D721Med (cell line): ENCODE measurements at regions not wholly inside any gene's neighbourhood (a gene's known extent, or its start where the extent isn't known, plus 50 kb on each side); places are given as distances from the start of the nearest gene placed in this dataset.
A peak's percentile ranks its signal among the peaks of the same experiment; 100 is the strongest.
"Not testable (repeated sequence)": the region's sequence is repeated elsewhere in the genome, so short reads cannot be mapped to it uniquely, and the experiment has no call there.

Experiments used
- DNase-seq: peaks from one replicate; pipeline ENCODE4 v3.0.0; 2011; ENCODE audit warnings: low spot score; ENCODE audit not compliant: insufficient read length
- FAIRE-seq: peaks from 2 replicates; lab custom pipeline; 2011; peaks lifted over from hg19 to GRCh38; lab: Jason Lieb, UNC
- CTCF ChIP-seq: IDR thresholded peaks from 2 replicates; pipeline ENCODE4 v1.5.1; 2012; ENCODE audit warnings: mild to moderate bottlenecking, control low read depth; ENCODE audit not compliant: insufficient read depth; ENCODE audit errors: missing control alignments

- no peak for DNase-seq
- no peak for FAIRE-seq
- no peak for TF ChIP-seq CTCF
Measured at GRCh38 chr4:155444721-155445120, 68.0 kb upstream of the MAP9 start.

- DNase-seq (no peak), FAIRE-seq (peak; percentile 58)
- TF ChIP-seq CTCF, result peak; percentile 95
Measured at GRCh38 chr4:155442267-155443105, 65.7 kb upstream of the MAP9 start.

GRCh38 chr4:155441475-155441874 is 64.7 kb upstream of the MAP9 start:
- DNase-seq (no peak), FAIRE-seq (no peak)
- no peak for TF ChIP-seq CTCF

GRCh38 chr4:155439760-155440159 is 63.0 kb upstream of the MAP9 start:
- DNase-seq, FAIRE-seq: not testable (repeated sequence)

- FAIRE-seq, result no peak
- no peak for DNase-seq
- TF ChIP-seq CTCF, result no peak
Measured at GRCh38 chr4:155434904-155435303, 58.1 kb upstream of the MAP9 start.

- no peak for FAIRE-seq
- no peak for DNase-seq
- TF ChIP-seq CTCF, result no peak
Measured at GRCh38 chr4:155434366-155434765, 57.6 kb upstream of the MAP9 start.

GRCh38 chr4:155433636-155434360 is 57.0 kb upstream of the MAP9 start:
- DNase-seq (no peak), FAIRE-seq (no peak)
- TF ChIP-seq CTCF, result no peak
